ENCODE measurements at regions not wholly inside any gene's neighbourhood (a gene's known extent, or its start where the extent isn't known, plus 50 kb on each side); places are given as distances from the start of the nearest gene placed in this dataset.

DNA sequence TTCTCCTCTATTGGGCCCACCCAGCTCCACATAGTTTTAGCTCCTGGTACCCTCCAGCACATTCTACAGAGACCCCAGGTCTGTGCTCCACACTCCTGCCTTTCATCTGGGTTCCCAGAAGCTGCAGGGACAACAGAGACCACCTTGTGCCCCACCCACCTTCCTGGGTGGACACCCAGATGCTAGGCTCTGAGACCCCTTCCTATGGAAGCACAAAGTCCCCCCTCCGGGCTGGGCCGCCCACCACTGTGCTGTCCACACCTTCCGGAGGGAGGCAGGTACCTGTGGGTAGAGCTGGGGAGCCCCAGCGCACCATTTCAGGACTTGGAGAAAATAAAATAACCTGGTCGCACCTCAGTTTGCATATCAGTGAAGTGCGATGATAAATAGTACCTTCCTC, 224.9 kb upstream of the FOXF1 start:
- TF ChIP-seq, protein P1, sequence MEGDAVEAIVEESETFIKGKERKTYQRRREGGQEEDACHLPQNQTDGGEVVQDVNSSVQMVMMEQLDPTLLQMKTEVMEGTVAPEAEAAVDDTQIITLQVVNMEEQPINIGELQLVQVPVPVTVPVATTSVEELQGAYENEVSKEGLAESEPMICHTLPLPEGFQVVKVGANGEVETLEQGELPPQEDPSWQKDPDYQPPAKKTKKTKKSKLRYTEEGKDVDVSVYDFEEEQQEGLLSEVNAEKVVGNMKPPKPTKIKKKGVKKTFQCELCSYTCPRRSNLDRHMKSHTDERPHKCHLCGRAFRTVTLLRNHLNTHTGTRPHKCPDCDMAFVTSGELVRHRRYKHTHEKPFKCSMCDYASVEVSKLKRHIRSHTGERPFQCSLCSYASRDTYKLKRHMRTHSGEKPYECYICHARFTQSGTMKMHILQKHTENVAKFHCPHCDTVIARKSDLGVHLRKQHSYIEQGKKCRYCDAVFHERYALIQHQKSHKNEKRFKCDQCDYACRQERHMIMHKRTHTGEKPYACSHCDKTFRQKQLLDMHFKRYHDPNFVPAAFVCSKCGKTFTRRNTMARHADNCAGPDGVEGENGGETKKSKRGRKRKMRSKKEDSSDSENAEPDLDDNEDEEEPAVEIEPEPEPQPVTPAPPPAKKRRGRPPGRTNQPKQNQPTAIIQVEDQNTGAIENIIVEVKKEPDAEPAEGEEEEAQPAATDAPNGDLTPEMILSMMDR (IDR thresholded peaks at IDR 0.05): no peak
- no peak for TF ChIP-seq POLR2A (IDR thresholded peaks at IDR 0.05)

All from testis (tissue), 2 donors.